ENCODE measurements at regions not wholly inside any gene's neighbourhood (a gene's known extent, or its start where the extent isn't known, plus 50 kb on each side); places are given as distances from the start of the nearest gene placed in this dataset.

GRCh38 chr6:9593554-9593953, 821.3 kb downstream of the TFAP2A start:
- TF ChIP-seq CTCF (IDR thresholded peaks at IDR 0.05): no peak
- TF ChIP-seq POLR2A (IDR thresholded peaks at IDR 0.05): no peak
